ENCODE measurements at regions not wholly inside any gene's neighbourhood (a gene's known extent, or its start where the extent isn't known, plus 50 kb on each side); places are given as distances from the start of the nearest gene placed in this dataset.

DNA sequence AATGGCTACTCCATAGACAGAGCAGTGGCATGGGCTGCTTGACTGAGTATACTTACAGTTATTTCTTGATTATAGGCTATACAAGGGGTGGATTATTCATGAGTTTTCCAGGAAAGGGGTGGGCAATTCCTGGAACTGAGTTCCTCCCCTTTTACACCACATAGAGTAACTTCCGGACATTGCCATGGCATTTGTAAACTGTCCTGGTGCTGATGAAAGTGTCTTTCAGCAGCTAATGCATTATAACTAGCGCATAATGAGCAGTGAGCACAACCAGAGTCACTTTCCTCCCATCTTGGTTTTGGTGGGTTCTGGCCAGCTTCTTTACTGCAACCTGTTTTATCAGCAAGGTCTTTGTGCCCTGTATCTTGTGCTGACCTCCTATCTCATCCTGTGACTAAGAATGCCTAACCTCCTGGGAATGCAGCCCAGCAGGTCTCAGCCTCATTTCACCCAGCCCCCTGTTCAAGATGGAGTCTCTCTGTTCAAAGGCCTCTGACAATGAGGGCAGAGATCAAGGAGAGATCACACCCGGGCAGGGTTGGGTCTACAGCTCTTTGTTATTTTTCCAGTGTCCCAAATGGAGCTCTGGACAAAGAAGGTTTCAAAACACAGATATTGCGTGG lies 468.4 kb upstream of the PRKX start:
- DNase-seq (ENCODE audit: low read depth, low spot score), result no peak
- TF ChIP-seq, protein P1, sequence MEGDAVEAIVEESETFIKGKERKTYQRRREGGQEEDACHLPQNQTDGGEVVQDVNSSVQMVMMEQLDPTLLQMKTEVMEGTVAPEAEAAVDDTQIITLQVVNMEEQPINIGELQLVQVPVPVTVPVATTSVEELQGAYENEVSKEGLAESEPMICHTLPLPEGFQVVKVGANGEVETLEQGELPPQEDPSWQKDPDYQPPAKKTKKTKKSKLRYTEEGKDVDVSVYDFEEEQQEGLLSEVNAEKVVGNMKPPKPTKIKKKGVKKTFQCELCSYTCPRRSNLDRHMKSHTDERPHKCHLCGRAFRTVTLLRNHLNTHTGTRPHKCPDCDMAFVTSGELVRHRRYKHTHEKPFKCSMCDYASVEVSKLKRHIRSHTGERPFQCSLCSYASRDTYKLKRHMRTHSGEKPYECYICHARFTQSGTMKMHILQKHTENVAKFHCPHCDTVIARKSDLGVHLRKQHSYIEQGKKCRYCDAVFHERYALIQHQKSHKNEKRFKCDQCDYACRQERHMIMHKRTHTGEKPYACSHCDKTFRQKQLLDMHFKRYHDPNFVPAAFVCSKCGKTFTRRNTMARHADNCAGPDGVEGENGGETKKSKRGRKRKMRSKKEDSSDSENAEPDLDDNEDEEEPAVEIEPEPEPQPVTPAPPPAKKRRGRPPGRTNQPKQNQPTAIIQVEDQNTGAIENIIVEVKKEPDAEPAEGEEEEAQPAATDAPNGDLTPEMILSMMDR (IDR thresholded peaks at IDR 0.05; ENCODE audit: insufficient read depth, low read length, missing control alignments), result no peak
- ChIA-PET CTCF (no interaction called here), POLR2A (no interaction called here)
- H3K4me3 ChIP-seq (ENCODE audit: low read depth, low read length), result no peak overlapping the region

DNA sequence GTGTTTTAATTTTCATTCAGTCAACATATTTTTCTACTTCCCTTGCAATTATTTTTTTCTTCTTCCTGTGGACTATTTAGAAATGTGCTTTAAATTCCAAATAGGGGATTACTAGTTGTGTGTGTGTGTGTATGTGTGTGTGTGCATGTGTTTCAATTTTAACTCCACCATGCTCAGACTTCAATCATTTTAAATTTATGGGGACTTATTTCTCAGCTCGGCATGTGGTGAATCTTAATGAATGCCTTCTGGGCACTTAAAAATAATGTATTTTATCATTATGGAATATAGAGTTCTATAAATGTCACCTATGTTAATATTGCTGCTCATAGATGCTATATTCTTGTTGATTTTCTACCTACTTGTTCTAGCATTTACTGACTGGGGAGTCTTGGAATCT lies 465.6 kb upstream of the PRKX start:
- POLR2A ChIA-PET, result no interaction called here
- CTCF ChIA-PET, result no interaction called here
- H3K4me3 ChIP-seq (ENCODE audit: low read depth, low read length), result no peak overlapping the region
- TF ChIP-seq, protein P1 (IDR thresholded peaks at IDR 0.05; ENCODE audit: insufficient read depth, low read length, missing control alignments), result no peak
- DNase-seq (ENCODE audit: low read depth, low spot score), result no peak

DNA sequence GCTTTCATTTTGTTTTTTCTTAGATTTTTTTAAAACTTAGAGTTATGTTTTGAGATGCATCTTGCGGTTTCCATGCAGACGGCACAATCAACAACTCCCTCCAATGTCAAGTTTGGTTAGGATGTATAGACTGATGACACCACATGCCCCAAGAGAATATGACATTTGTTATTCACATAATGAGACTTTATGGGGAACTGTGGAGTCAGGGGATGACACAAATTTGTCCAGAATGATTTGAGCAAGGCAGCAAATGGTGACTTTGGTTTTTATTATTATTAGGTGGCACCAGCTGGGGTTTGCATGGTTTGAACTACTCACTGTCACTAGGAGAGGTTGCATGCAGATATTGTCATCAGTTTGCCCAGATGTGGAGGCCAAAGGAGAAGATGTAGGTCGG lies 461.8 kb upstream of the PRKX start:
- H3K4me3 ChIP-seq (ENCODE audit: low read depth, low read length), result no peak overlapping the region
- DNase-seq (ENCODE audit: low read depth, low spot score), result no peak
- POLR2A ChIA-PET, result no interaction called here
- TF ChIP-seq, protein P1 (IDR thresholded peaks at IDR 0.05; ENCODE audit: insufficient read depth, low read length, missing control alignments), result no peak
- CTCF ChIA-PET, result no interaction called here

DNA sequence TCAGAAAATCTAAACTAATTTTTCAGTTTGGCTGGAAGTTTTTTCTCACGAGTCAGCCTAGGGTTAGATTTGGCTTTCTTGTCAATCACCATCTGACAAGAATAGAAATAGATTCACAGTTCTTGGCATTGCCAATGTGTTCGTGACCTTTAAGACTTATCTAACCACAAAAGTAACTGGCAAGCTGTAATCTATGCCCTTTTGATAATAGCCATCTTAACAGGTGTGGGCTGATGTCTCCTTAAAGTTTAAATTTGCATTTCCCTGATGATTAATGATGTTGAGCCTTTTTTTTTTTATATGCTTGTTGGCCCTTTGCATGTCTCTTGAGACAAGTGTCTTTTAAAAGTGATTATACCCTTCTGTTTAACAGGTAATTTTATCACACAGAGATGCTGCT lies 460.3 kb upstream of the PRKX start:
- ChIA-PET CTCF (no interaction called here), POLR2A (no interaction called here)
- TF ChIP-seq, protein P1 (IDR thresholded peaks at IDR 0.05; ENCODE audit: insufficient read depth, low read length, missing control alignments), result no peak
- no peak for DNase-seq (ENCODE audit: low read depth, low spot score)
- H3K4me3 ChIP-seq (ENCODE audit: low read depth, low read length), result no peak overlapping the region

DNA sequence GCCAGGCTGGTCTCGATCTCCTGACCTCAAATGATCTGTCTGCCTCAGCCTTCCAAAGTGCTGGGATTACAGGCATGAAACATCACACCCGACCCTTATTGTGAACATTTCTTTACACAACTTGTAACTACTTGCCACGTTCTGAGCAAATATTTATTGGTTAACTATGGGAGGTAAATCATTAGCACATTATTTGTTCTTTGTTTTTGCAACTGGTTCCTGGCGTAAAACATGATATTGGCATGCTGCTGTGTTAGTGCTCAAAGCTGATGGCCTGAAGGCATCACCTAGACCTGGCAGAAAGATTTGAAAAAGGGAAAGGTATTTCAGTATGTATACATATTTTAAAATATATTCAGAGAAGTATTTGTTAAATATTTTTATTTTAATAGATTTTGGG lies 438.3 kb upstream of the PRKX start:
- ChIA-PET CTCF (no interaction called here), POLR2A (no interaction called here)
- TF ChIP-seq, protein P1 (IDR thresholded peaks at IDR 0.05; ENCODE audit: insufficient read depth, low read length, missing control alignments), result no peak
- DNase-seq (ENCODE audit: low read depth, low spot score), result no peak
- no peak overlapping the region for H3K4me3 ChIP-seq (ENCODE audit: low read depth, low read length)

DNA sequence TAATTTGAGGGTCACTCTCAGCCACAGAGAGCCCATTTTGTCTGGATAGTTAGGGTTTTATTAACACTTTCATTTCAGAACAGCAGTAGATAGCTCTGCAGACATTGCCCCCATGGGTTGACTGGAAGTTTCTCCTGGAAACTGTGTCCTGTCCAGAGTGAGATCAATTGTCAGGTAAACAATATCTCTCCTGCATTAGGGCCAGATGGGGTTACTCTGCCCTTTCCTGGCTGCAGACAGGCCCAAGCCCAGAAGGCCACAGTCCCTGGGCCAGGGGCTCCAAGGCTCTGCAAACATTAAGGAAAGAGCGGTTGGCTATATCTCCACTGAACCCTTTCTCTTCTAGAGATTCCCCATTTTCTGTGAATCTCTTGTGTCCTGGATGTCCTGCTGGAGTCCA lies 436.8 kb upstream of the PRKX start:
- H3K4me3 ChIP-seq (ENCODE audit: low read depth, low read length), result no peak overlapping the region
- CTCF ChIA-PET, result no interaction called here
- POLR2A ChIA-PET, result no interaction called here
- TF ChIP-seq, protein P1 (IDR thresholded peaks at IDR 0.05; ENCODE audit: insufficient read depth, low read length, missing control alignments), result no peak
- no peak for DNase-seq (ENCODE audit: low read depth, low spot score)

All from AG04449 (cell line).